Esophagus squamous epithelium (tissue), 4 donors: ENCODE measurements at regions not wholly inside any gene's neighbourhood (a gene's known extent, or its start where the extent isn't known, plus 50 kb on each side); places are given as distances from the start of the nearest gene placed in this dataset.

ENCODE experiments used
- CTCF ChIP-seq, 6 experiments: fragments of 450-650 bp in 4 of 6; fragments of 200-600 bp in 2 of 6; sonication (generic) in 2 of 6; IDR thresholded peaks; one replicate each; pipeline ENCODE4 v1.5.1; 2016 to 2019; ENCODE audit warnings: antibody characterized with exemption in 6 of 6, mild to moderate bottlenecking in 4 of 6, moderate library complexity in 4 of 6
- POLR2A ChIP-seq, 4 donors: fragments of 450-650 bp; IDR thresholded peaks; one replicate each; pipeline ENCODE4 v1.6.1; 2017; ENCODE audit warnings: antibody characterized with exemption in 4 of 4, mild to moderate bottlenecking in 4 of 4, moderate library complexity in 3 of 4

- TF ChIP-seq CTCF (IDR thresholded peaks at IDR 0.05) = no peak
- TF ChIP-seq POLR2A (IDR thresholded peaks at IDR 0.05) = no peak
Measured at GRCh38 chr5:82620957-82621600, 342.9 kb upstream of the RPS23 start.
